ENCODE measurements at regions not wholly inside any gene's neighbourhood (a gene's known extent, or its start where the extent isn't known, plus 50 kb on each side); places are given as distances from the start of the nearest gene placed in this dataset.

GRCh38 chr2:133812826-133813617, 244.8 kb upstream of the NCKAP5 start:
- TF ChIP-seq, protein P1, sequence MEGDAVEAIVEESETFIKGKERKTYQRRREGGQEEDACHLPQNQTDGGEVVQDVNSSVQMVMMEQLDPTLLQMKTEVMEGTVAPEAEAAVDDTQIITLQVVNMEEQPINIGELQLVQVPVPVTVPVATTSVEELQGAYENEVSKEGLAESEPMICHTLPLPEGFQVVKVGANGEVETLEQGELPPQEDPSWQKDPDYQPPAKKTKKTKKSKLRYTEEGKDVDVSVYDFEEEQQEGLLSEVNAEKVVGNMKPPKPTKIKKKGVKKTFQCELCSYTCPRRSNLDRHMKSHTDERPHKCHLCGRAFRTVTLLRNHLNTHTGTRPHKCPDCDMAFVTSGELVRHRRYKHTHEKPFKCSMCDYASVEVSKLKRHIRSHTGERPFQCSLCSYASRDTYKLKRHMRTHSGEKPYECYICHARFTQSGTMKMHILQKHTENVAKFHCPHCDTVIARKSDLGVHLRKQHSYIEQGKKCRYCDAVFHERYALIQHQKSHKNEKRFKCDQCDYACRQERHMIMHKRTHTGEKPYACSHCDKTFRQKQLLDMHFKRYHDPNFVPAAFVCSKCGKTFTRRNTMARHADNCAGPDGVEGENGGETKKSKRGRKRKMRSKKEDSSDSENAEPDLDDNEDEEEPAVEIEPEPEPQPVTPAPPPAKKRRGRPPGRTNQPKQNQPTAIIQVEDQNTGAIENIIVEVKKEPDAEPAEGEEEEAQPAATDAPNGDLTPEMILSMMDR (conservative IDR thresholded peaks at IDR 0.05; ENCODE audit: low read depth, low read length), result no peak
- H3K4me3 ChIP-seq (ENCODE audit: low read length), result no peak overlapping the region
- peak; percentile 48 for DNase-seq (ENCODE audit: low read depth)

DNA sequence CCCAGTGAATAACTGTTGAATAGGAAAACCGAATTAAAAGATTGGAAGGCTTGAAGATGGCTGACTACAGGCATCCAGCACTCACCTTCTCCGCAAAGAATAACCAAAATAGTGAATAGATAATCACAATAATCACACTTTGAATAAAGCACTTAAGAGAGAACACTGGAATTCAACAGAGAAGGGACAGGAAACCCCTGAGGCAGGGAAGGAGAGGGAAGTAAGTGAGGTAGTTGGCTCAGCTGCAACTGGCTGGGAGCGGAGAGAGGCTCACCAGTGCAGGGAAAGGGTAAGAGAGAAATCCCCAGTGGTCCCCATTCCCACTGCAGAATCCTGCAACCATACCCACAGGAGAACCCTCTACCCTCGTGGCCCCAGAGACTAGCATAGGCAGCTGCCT, 246.6 kb upstream of the NCKAP5 start:
- TF ChIP-seq, protein P1 (conservative IDR thresholded peaks at IDR 0.05; ENCODE audit: low read depth, low read length), result no peak
- H3K4me3 ChIP-seq (ENCODE audit: low read length), result no peak overlapping the region
- DNase-seq (ENCODE audit: low read depth), result no peak

GRCh38 chr2:133816037-133816436, 247.8 kb upstream of the NCKAP5 start:
- TF ChIP-seq, protein P1 (conservative IDR thresholded peaks at IDR 0.05; ENCODE audit: low read depth, low read length), result no peak
- DNase-seq (ENCODE audit: low read depth), result no peak
- no peak overlapping the region for H3K4me3 ChIP-seq (ENCODE audit: low read length)

- peak; percentile 54 for DNase-seq (ENCODE audit: low read depth)
- TF ChIP-seq, protein P1 (conservative IDR thresholded peaks at IDR 0.05; ENCODE audit: low read depth, low read length), result no peak
- H3K4me3 ChIP-seq (ENCODE audit: low read length), result no peak overlapping the region
These were observed 249.7 kb upstream of the NCKAP5 start for GRCh38 chr2:133817680-133818566.

DNA sequence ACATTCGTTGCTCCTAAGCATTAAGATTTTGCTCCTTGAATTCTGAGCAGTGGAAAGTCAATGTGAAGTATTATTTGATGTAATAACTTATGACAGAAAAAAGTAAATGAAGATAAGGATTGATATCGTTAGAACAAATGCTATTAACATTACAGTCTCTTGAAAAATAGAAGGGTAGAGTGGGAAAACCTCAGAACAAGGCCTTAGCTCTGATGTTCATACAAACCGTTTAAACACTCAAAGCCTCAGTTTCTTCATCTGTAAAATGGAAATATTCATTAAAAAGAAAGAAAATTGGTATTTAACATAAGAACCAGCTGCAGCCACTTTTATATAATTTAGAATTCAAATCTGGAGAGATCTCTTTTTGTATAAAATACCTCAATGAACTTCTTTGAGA, 250.4 kb upstream of the NCKAP5 start:
- TF ChIP-seq, protein P1 (conservative IDR thresholded peaks at IDR 0.05; ENCODE audit: low read depth, low read length), result no peak
- DNase-seq (ENCODE audit: low read depth), result no peak
- no peak overlapping the region for H3K4me3 ChIP-seq (ENCODE audit: low read length)

- TF ChIP-seq, protein P1 (conservative IDR thresholded peaks at IDR 0.05; ENCODE audit: low read depth, low read length), result no peak
- no peak for DNase-seq (ENCODE audit: low read depth)
- no peak overlapping the region for H3K4me3 ChIP-seq (ENCODE audit: low read length)
These were observed 251.6 kb upstream of the NCKAP5 start for GRCh38 chr2:133819906-133820305.
